Activated CD4-positive, alpha-beta memory T cell treated with anti-CD3 and anti-CD28 coated beads, Interleukin-2, amount 10 ng/mL, durations not matched to agents 7 days and 5 days (primary cell): ENCODE measurements at regions not wholly inside any gene's neighbourhood (a gene's known extent, or its start where the extent isn't known, plus 50 kb on each side); places are given as distances from the start of the nearest gene placed in this dataset.
"Not testable (repeated sequence)": the region's sequence is repeated elsewhere in the genome, so short reads cannot be mapped to it uniquely, and the experiment has no call there.

Experiments used
- CTCF ChIA-PET: fragments of 350-600 bp; sonication (Branson Sonifier 250); formaldehyde crosslinking; loops from one replicate; lab custom pipeline; 2021; ENCODE audit warnings: antibody characterized with exemption, inconsistent platforms; lab: Charles Lee
- POLR2A ChIA-PET: fragments of 350-600 bp; sonication (Branson Sonifier 250); formaldehyde crosslinking; loops from one replicate; lab custom pipeline; 2021; ENCODE audit warnings: antibody characterized with exemption; lab: Charles Lee
- DNase-seq: peaks from one replicate; pipeline ENCODE4 v3.0.0-alpha.2; 2020
- H3K27ac Mint-ChIP-seq: one replicate; pipeline ENCODE4 v1.8.0; 2021; ENCODE audit warnings: mild to moderate bottlenecking, mixed read lengths
- H3K27me3 Mint-ChIP-seq: one replicate; pipeline ENCODE4 v1.8.0; 2021; ENCODE audit warnings: mixed read lengths
- H3K36me3 Mint-ChIP-seq: one replicate; pipeline ENCODE4 v1.8.0; 2021; ENCODE audit warnings: low read depth, mixed read lengths
- H3K4me1 Mint-ChIP-seq: one replicate; pipeline ENCODE4 v1.8.0; 2021; ENCODE audit warnings: mixed read lengths
- H3K4me3 Mint-ChIP-seq: one replicate; pipeline ENCODE4 v1.8.0; 2021; ENCODE audit warnings: mild to moderate bottlenecking, mixed read lengths
- H3K9me3 Mint-ChIP-seq: one replicate; pipeline ENCODE4 v1.8.0; 2021; ENCODE audit warnings: mixed read lengths

- H3K36me3 Mint-ChIP-seq, POLR2A ChIA-PET, H3K4me3 Mint-ChIP-seq, CTCF ChIA-PET, H3K27ac Mint-ChIP-seq, DNase-seq, H3K27me3 Mint-ChIP-seq, H3K9me3 Mint-ChIP-seq, H3K4me1 Mint-ChIP-seq: not testable (repeated sequence)
Observed at GRCh38 chr9:65566018-65566417, 109.7 kb upstream of the ZNG1E start.

GRCh38 chr9:65519018-65519417, 156.7 kb upstream of the ZNG1E start:
- H3K4me3 Mint-ChIP-seq, H3K9me3 Mint-ChIP-seq, H3K4me1 Mint-ChIP-seq, H3K36me3 Mint-ChIP-seq, H3K27me3 Mint-ChIP-seq, DNase-seq, CTCF ChIA-PET, POLR2A ChIA-PET, H3K27ac Mint-ChIP-seq: not testable (repeated sequence)

GRCh38 chr9:65514465-65514864, 161.3 kb upstream of the ZNG1E start:
- H3K9me3 Mint-ChIP-seq, H3K4me3 Mint-ChIP-seq, CTCF ChIA-PET, H3K36me3 Mint-ChIP-seq, POLR2A ChIA-PET, H3K4me1 Mint-ChIP-seq, H3K27ac Mint-ChIP-seq, DNase-seq, H3K27me3 Mint-ChIP-seq: not testable (repeated sequence)

GRCh38 chr9:65507897-65508296, 167.8 kb upstream of the ZNG1E start:
- CTCF ChIA-PET, H3K36me3 Mint-ChIP-seq, H3K27me3 Mint-ChIP-seq, H3K27ac Mint-ChIP-seq, H3K4me1 Mint-ChIP-seq, DNase-seq, H3K4me3 Mint-ChIP-seq, POLR2A ChIA-PET, H3K9me3 Mint-ChIP-seq: not testable (repeated sequence)

GRCh38 chr9:65504686-65505085, 171.0 kb upstream of the ZNG1E start:
- DNase-seq, H3K9me3 Mint-ChIP-seq, H3K4me1 Mint-ChIP-seq, H3K4me3 Mint-ChIP-seq, H3K27ac Mint-ChIP-seq, H3K36me3 Mint-ChIP-seq, H3K27me3 Mint-ChIP-seq, POLR2A ChIA-PET, CTCF ChIA-PET: not testable (repeated sequence)

GRCh38 chr9:65503696-65504095, 172.0 kb upstream of the ZNG1E start:
- H3K4me1 Mint-ChIP-seq, H3K27me3 Mint-ChIP-seq, POLR2A ChIA-PET, H3K9me3 Mint-ChIP-seq, DNase-seq, CTCF ChIA-PET, H3K27ac Mint-ChIP-seq, H3K4me3 Mint-ChIP-seq, H3K36me3 Mint-ChIP-seq: not testable (repeated sequence)

- POLR2A ChIA-PET, CTCF ChIA-PET, DNase-seq, H3K4me3 Mint-ChIP-seq, H3K27me3 Mint-ChIP-seq, H3K27ac Mint-ChIP-seq, H3K36me3 Mint-ChIP-seq, H3K4me1 Mint-ChIP-seq: not testable (repeated sequence)
- H3K9me3 Mint-ChIP-seq = peaks cover 12% of the 10 kb centered on the region
Observed at GRCh38 chr9:65482890-65483289, 192.8 kb upstream of the ZNG1E start.

- CTCF ChIA-PET, POLR2A ChIA-PET: not testable (repeated sequence)
Observed at GRCh38 chr9:65481291-65481690, 194.4 kb upstream of the ZNG1E start.

GRCh38 chr9:65474891-65475290, 189.9 kb upstream of the FOXD4L5 start:
- CTCF ChIA-PET, H3K27me3 Mint-ChIP-seq, POLR2A ChIA-PET: not testable (repeated sequence)

More at GRCh38 chr9:65481291-65481690, 194.4 kb upstream of the ZNG1E start:
- not testable (repeated sequence) for H3K9me3 Mint-ChIP-seq, H3K4me1 Mint-ChIP-seq, H3K27ac Mint-ChIP-seq, DNase-seq, H3K36me3 Mint-ChIP-seq, H3K4me3 Mint-ChIP-seq, H3K27me3 Mint-ChIP-seq

GRCh38 chr9:65473059-65473822, 188.2 kb upstream of the FOXD4L5 start:
- H3K4me3 Mint-ChIP-seq, POLR2A ChIA-PET, H3K27ac Mint-ChIP-seq, CTCF ChIA-PET, H3K4me1 Mint-ChIP-seq, DNase-seq, H3K27me3 Mint-ChIP-seq, H3K36me3 Mint-ChIP-seq: not testable (repeated sequence)
- peaks cover 14% of the 10 kb centered on the region for H3K9me3 Mint-ChIP-seq

More at GRCh38 chr9:65474891-65475290, 189.9 kb upstream of the FOXD4L5 start:
- not testable (repeated sequence) for H3K36me3 Mint-ChIP-seq, DNase-seq, H3K4me1 Mint-ChIP-seq, H3K4me3 Mint-ChIP-seq, H3K9me3 Mint-ChIP-seq, H3K27ac Mint-ChIP-seq

GRCh38 chr9:65471106-65471505, 186.1 kb upstream of the FOXD4L5 start:
- H3K27ac Mint-ChIP-seq, DNase-seq, H3K36me3 Mint-ChIP-seq, H3K27me3 Mint-ChIP-seq, POLR2A ChIA-PET, H3K4me3 Mint-ChIP-seq, CTCF ChIA-PET, H3K4me1 Mint-ChIP-seq: not testable (repeated sequence)
- H3K9me3 Mint-ChIP-seq = peaks cover 16% of the 10 kb centered on the region

GRCh38 chr9:65466911-65467734, 182.1 kb upstream of the FOXD4L5 start:
- DNase-seq, H3K4me1 Mint-ChIP-seq, H3K27ac Mint-ChIP-seq, H3K27me3 Mint-ChIP-seq, POLR2A ChIA-PET, H3K4me3 Mint-ChIP-seq, CTCF ChIA-PET: not testable (repeated sequence)
- peaks cover 41% of the 10 kb centered on the region for H3K9me3 Mint-ChIP-seq
- peaks cover 19% of the 10 kb centered on the region for H3K36me3 Mint-ChIP-seq

GRCh38 chr9:65465246-65465895, 180.4 kb upstream of the FOXD4L5 start:
- H3K27me3 Mint-ChIP-seq, DNase-seq, H3K4me1 Mint-ChIP-seq, CTCF ChIA-PET, POLR2A ChIA-PET, H3K4me3 Mint-ChIP-seq, H3K27ac Mint-ChIP-seq: not testable (repeated sequence)
- H3K36me3 Mint-ChIP-seq = peaks cover 19% of the 10 kb centered on the region
- peaks cover 49% of the 10 kb centered on the region for H3K9me3 Mint-ChIP-seq
